HL-60/S4 treated with phorbol 12-myristate 13-acetate at 8.2 ng/mL for 4 days and 3 days (cell line): ENCODE measurements at regions not wholly inside any gene's neighbourhood (a gene's known extent, or its start where the extent isn't known, plus 50 kb on each side); places are given as distances from the start of the nearest gene placed in this dataset.
"Not testable (repeated sequence)": the region's sequence is repeated elsewhere in the genome, so short reads cannot be mapped to it uniquely, and the experiment has no call there.

Experiments used
- in situ Hi-C: fragments of 300-500 bp; cut with MboI; formaldehyde crosslinking; loops from 2 replicates; pipeline ENCODE4 v1.15.0; 2022; ENCODE audit warnings: low sequenced_read_pairs

DNA sequence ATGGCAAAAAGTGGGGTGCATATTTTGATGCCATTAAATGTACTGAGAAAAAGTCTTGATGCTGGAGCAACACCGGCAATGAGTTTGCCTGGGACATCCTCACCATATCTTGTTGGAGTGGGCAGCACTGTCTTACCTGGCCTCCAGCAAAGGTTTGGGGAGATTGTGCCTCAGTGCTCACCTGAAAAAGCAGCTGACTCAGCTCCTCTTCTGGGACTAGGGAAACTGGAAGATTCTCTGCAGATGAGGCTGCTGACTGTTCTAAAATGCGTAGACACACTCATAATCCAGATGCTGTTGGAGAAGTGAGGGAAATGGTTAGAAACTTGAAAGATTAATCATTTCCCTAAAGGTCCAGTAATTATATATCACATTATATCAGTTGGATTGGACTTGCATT lies 593.7 kb upstream of the HS3ST1 start:
- in situ Hi-C loops, result no loop called here

DNA sequence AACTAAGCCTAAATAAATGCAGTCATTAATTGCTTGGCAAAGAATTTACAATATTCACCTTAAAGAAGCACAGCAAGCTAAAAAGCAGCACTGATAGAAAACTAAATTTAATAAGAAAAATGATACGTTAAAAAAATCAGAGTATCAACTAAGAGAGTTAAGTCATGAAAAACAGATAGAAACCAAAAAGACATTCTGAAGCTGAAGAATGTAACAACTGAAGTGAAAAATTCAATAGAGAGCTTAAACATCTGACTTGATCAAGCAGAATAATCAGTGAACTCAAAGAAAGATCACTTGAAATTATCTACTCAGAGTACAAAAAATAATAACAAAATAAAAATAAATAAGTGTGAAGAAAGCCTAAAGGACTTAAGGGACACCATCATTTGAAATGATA lies 588.0 kb upstream of the HS3ST1 start:
- in situ Hi-C loops, result no loop called here

DNA sequence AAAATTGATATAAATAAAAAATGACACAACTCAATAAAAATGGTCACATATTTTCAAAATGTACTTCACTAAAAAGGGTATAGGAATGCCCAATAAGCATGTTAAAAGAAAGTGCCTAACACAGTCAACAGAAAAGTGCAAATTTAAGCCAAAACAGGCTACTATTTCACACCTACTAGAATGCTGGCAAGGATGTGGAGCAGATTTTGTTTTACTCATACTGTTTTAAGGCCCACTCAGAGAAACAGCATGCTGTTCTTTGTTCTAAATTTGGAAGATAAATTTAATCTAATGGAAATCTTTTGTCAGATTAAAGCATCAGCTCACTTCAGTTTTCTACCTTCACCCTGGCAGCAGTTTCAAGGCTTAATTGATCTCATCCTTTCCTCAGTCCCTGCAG lies 576.8 kb upstream of the HS3ST1 start:
- in situ Hi-C loops, result no loop called here

DNA sequence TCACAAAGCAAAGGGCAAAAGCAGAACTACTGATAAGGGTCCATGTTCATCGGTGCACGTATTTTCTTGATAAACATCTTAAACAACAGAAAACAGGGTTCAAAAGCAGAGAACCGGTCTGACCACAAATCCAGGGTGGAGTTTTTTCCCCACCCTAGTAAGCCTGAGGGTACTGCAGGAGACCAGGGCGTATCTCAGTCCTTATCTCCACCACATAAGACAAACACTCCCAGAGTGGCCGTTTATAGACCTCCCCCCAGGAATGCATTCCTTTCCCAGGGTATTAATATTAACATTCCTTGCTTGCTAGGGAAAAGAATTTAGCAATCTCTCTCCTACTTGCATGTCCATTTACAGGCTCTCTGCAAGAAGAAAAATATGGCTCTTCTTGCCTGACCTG lies 567.9 kb upstream of the HS3ST1 start:
- in situ Hi-C loops, result not testable (repeated sequence)

DNA sequence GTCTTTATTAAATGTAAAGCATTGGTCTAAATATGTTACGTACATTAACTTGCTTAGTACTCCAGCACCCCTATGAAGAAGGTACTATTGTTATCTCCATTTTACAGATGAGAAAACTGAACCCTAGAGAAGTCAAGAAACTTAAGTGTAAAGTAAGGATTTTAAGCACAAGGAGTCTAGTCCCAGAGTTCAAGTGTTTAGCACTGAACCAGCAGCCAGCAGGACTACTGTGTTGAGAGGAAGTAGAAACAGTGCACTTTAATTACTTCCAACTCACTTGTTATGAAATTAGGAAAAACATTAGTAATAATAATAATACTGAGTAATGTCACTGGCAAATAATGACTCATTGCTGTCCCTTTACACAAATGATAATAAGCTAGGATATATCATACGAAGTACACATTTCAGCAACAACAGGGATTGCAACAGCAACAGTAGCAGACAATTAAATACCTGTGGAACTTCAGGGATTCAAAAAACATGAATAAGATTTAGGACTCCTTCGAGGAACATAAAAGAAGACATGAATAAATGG lies 548.1 kb upstream of the HS3ST1 start:
- in situ Hi-C loops, result no loop called here

DNA sequence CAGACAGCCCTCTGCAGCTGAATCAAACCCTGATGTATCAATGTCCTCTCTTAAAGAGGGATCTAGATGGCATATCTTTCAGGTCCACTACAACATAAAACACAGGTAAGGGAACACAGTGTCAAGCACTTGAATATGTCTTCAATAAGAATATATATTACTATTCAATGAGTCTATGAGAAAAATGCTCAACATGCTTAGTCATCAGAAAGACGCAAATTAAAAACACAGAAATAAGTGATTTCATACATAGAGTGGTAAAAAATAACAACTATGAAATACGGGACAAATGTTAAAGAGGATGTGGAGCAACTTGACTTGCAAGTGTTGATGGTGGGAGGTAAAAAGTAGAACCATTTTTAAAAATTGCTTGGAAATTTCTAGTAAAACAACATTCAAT lies 544.6 kb upstream of the HS3ST1 start:
- in situ Hi-C loops, result no loop called here

DNA sequence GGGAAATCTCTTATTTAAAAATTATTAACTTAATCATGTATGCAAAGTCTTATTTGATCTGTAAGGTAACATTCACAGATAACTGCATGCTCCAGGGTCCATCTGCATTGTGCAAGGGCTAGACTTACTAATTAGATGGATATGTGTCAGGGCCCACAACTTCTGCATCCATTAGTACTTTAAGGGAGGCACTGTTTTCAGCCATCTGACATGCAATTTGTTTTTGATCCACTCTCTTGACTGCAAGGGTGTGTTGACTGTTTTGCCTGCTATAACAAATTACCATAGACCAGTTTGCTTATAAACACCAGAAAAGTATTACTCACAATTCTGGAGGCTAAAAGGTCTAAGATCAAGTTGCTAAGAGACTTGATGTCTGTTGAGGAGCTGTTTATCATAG lies 542.1 kb upstream of the HS3ST1 start:
- in situ Hi-C loops, result no loop called here

DNA sequence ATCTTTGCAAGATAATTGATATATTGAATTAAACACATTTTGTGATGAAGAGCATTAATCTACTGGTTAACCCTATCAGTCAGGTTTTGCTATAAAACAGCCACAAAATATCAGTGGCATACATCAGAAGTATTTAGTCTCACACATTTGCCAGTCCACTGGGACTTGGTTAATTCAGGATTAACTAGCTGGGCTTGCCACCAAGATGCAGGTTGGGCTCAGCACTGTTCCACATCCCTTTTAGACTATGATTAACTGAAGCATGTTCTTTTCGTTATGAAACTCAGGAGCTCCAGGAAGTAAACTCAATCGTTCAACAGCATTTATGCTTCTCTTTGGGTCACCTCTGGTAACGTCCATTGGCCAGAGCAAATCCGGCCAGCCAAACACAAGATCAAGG lies 538.1 kb upstream of the HS3ST1 start:
- in situ Hi-C loops, result no loop called here

DNA sequence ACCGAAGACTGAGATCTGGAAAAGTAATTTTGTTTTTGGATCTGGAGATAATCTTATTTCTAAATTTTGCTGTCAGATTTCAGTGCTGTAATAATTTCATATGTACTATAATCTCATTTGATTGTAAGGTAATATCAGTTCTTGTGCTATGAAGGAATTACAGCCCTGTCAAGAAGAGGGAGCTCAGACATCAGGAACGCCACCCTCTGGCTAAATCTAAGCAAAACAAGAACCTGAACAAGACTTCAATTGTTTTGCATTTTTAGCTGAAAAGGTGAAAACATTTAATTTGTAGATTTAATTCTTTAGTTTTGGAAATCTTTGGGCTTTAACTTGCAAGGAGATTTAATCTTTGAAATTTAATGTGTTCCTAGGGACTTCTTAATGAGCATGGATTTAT lies 525.4 kb upstream of the HS3ST1 start:
- in situ Hi-C loops, result no loop called here

DNA sequence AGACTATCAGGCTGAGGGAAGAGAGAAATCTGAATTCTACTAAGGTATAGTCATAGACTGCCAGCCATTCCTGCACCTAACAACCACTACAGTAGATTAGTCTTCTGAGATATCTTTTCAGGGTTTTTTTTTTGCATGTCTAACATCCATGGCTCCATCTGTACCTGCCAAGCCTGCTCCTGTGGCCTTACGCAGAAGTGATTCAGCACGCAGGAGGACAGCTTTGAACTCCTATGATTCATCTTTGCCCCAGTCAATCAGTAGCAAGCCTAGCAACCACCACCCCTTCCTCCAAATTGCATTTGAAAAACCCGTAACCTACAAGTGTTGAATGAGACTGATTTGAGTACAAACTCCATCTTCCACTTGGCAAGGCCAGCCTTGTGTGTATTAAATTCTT lies 520.7 kb upstream of the HS3ST1 start:
- in situ Hi-C loops, result no loop called here

DNA sequence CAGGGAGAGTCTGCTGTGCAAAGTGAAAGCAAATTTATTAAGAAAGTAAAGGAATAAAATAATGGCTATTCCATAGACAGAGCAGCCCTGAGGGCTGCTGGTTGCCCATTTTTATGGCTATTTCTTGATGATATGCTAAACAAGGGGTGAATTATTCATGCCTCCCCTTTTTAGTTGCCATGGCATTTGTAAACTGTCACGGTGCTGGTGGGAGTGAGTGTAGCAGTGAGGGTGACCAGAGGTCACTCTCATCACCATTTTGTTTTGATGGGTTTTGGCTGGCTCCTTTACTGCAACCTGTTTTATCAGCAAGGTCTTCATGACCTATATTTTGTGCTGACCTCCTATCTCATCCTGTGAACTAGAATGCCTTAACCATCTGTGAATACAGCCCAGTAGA lies 518.9 kb upstream of the HS3ST1 start:
- in situ Hi-C loops, result not testable (repeated sequence)

DNA sequence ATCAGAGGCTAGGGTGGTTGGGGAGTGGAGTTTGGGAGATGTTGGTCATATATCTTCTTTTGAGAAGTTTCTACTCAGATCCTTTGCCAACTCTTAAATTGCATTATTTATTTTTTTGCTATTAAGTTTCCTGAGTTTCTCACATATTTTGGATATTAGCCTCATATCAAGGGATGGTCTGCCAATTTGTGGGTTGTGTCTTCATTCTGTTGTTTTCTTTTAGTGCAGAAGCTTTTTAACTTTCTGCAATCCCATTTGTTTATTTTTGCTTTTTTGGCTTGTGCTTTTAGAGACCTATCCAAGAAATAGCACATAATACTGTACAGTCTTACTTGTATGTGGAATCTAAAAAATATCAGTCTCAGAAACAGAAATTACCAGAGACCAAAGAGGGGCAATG lies 509.2 kb upstream of the HS3ST1 start:
- in situ Hi-C loops, result no loop called here

DNA sequence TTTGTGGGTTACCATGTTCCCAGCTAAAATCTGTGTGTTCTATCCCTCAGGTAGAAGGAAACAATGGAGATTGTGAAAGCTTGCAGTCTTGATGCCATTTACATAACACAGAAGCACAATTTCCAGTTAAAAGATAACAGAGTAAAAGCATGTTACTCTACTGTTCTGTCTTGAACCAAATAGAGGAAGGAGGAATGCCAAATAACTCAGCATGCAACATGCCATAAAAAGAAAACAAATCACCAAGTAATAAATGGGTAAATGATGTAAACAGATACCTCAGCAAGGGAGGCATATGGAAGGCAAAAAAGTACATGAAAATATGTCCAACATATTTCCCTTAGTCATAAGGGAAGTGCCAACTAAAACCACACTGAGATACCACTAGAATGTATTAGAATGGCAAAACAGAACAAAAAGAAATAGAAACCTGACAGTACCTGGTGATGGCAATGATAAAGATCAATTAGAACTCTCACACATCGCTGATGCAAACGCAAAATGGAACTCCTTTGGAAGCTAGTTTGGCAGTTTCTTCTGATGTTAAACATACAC lies 502.6 kb upstream of the HS3ST1 start:
- in situ Hi-C loops, result no loop called here

DNA sequence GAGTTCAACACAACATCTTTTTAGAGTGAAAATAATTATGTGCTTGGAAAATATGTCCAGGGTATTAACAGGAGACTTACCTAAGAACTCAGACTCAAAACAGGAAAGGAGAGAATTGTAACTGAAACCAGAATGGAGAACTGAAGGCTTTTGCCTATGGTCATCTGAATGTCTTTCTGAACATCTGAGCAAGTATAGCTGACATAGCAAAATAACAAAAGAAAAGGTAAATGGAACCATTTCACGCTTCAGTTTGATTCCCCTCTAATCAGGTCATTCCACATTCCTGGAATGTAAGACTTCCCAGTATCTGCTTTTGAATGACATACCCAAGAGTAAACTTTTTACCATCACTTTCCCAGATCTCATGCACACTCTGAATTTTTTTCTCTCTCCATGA lies 500.4 kb upstream of the HS3ST1 start:
- in situ Hi-C loops, result no loop called here

DNA sequence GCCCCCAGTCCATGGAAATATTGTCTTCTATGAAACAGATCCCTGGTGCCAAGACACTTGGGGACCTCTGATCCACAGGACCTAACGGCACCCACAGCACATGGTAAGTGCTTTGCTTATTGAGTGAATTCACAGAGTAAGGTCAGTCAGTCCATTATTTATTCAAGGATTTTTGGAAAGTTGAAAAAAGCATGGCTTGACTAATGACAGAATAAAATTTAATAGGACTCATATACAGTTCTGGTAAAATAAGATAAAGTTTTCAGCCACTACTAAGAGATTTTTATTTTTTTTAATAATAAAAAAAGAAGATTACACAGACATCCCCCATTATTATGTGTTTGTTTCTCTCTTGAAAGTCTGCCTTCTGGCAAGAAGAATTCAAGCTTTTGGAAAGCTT lies 490.6 kb upstream of the HS3ST1 start:
- in situ Hi-C loops, result no loop called here

DNA sequence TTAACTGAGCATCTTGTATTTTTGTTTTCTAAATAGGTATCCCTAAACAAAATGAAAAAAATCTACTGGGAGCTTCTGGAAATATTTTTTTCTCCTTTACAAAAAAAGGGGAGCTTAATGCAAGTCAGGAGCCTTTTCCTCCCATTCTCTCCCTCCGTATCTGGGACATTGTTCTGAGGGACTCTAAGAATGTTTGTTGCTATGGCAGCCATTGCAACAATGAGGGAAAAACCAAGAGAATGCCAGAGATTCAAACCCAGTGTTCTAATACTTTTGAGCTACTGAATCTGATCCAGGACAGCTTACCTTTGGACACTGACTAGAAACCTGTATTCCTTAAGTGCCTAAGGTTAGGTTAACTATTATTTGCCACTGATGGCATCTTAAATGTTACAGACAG lies 485.7 kb upstream of the HS3ST1 start:
- in situ Hi-C loops, result no loop called here

DNA sequence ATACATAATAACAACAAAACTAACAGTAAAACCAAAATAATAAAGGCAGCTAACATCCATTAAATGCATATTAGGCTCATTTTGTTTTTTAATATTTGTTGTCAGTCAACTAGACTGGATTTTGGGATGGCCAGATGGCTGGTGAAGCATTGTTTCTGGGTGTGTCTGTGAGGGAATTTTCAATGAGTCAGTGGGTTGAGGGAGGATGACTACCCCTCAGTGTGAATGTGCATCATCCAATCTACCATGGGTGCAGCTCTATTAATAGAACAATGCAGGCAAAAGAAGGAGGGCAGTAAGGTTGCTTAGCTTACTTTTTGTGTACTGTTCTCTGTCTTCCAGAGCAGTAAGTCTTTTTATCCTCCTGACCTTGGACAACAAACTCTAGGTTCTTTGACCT lies 484.2 kb upstream of the HS3ST1 start:
- in situ Hi-C loops, result no loop called here

DNA sequence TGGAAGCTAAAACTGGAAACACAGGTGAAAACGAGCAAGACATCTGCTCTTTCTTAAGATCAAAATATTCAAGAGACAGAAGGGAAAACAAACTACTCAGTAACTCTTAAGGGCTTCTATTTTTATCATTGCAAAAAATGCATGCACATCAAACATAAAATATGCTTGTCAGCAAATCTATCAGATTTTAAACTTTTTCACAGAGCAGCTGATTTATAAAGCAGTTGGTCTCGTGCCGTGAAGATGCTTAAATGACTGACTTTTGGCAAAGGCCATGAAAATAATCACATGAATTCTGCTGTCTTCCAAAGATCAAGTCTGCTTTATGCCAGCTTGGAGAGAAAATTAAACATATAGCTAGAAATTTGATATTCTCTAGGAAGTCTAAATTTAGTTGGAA lies 482.1 kb upstream of the HS3ST1 start:
- in situ Hi-C loops, result no loop called here

DNA sequence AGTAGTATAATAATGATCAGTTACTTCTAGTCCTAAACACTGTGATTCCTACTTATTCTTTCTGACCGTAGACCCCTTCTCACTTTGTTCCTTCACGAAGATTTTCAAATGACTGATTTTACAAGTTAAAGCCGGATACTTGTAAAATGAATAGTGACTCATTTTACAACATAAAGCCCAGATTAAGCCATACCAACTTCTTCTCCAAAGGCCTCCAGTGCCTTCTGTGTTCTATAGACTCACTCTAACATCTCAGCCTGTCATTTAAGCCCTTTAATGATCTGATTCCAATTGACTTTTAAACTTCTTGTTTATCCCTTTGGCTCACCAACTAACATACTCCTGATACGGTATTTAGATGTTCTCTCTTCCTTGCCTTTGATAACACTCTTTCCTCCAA lies 480.0 kb upstream of the HS3ST1 start:
- in situ Hi-C loops, result no loop called here

DNA sequence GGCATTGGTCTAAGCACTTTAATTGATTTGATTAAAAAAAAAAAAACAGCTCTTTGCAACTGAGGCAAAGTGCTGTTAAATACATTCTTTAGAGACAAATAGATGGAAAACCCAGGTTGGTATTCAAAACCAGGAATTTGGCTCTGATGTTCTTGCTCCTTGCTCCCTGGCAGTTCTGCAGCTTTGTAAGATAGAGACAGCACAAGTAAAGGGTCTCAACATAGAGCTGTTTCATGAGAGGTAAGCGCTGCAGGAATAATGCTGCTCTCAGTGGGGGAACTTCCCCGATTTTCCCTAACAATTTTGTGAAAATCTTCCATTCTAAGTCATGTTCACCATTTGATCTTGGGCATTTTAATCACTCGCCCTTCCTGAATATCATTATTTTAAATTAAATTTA lies 479.5 kb upstream of the HS3ST1 start:
- in situ Hi-C loops, result no loop called here

DNA sequence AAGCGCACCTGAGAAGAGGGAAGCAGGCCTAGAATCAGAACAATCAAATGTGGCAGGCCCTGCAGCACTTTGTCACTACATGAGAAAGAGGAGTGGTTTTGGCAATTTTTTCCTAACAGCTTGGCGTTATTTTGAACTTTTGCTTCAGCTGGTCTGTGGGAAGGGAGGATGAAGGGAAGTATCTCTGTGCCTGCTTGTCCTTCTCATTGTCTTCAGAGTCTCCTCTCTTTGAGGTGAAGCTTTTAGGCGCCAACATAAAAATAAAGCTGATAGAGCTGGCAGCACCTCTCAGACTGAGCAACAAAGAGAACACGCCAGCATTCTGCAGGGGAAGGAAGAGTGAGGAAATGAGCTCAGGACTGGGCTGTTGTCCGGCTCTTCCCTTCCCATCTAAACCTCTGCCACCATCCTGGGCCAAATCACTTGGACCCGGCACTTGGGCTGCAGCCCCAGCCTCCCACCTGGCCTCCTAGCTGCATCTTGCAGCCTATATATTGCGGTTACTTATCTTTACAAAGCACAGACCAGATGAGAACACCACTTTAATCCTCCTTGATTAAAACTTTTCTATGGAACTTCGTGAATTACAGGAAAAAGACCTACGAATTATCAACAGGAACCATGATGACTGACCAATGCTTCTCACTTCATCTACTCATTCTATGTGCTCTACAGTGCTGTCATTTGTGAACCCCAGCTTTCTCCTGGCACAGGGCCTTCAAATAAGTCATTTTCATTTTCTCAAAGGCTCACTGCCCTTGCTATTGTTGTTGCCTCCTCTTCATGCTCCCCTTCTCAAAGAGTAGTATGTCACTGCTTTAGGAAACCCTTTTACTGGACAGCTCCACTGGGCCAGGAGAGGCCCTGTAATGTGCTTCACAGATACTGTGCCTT lies 476.4 kb upstream of the HS3ST1 start:
- in situ Hi-C loops, result no loop called here

DNA sequence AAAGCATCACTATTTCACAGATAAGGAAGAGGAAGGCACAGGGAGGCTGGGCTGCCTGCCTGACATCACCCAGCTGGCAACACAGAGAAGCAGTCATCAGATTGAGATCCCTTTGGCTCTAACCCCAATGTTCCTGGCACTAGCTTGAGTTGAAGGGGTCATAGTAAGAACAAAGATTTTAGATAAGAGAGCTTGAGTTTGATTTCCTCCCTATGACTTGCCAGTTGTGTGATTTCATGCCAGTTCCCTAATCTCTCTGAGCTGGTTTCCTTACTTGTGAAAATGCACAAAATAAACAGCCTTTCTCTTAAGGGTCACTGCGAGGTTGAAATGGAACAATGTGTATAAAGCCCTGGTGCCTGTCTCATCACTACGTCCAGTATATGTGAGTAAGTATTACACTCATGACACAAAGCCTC lies 475.4 kb upstream of the HS3ST1 start:
- in situ Hi-C loops, result no loop called here

DNA sequence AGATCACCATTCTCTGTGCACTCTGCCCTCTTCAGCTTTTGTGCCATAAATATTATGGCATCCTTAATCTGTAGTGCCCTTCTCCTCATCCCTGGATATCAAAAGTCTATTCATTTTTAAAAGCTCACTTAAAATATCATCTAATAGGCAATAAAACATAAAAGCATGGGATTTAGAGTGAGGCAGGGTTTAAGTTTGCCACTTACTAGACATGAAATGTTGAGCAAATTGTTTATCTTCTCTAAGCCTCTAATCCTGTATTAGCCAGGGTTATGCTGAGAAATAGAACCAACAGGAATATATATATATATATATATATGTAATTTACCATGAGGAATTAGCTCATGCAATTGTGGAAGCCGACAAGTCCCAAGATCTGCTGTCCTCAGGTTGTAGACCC lies 472.4 kb upstream of the HS3ST1 start:
- in situ Hi-C loops, result no loop called here
